ENCODE measurements at regions not wholly inside any gene's neighbourhood (a gene's known extent, or its start where the extent isn't known, plus 50 kb on each side); places are given as distances from the start of the nearest gene placed in this dataset.
"Not testable (repeated sequence)": the region's sequence is repeated elsewhere in the genome, so short reads cannot be mapped to it uniquely, and the experiment has no call there.

- DNase-seq (ENCODE audit: low read depth), result peak; percentile 9
Observed at GRCh38 chr1:37317870-37318467, 156.4 kb upstream of the ZC3H12A start.

GRCh38 chr1:37318490-37318889, 155.9 kb upstream of the ZC3H12A start:
- no peak for DNase-seq (ENCODE audit: low read depth)

- DNase-seq (ENCODE audit: low read depth), result no peak
Observed at GRCh38 chr1:37319284-37319683, 155.1 kb upstream of the ZC3H12A start.

- peak; percentile 16 for DNase-seq (ENCODE audit: low read depth)
Observed at GRCh38 chr1:37323486-37324377, 150.6 kb upstream of the ZC3H12A start.

GRCh38 chr1:37325010-37325409, 149.4 kb upstream of the ZC3H12A start:
- DNase-seq (ENCODE audit: low read depth), result no peak

GRCh38 chr1:37325509-37326437, 148.6 kb upstream of the ZC3H12A start:
- no peak for DNase-seq (ENCODE audit: low read depth)

GRCh38 chr1:37332126-37332525, 142.3 kb upstream of the ZC3H12A start:
- DNase-seq (ENCODE audit: low read depth), result no peak

- DNase-seq (ENCODE audit: low read depth), result no peak
Observed at GRCh38 chr1:37338658-37339057, 135.7 kb upstream of the ZC3H12A start.

- DNase-seq (ENCODE audit: low read depth), result no peak
Observed at GRCh38 chr1:37342736-37343135, 131.6 kb upstream of the ZC3H12A start.

- no peak for DNase-seq (ENCODE audit: low read depth)
Observed at GRCh38 chr1:37347104-37347649, 127.2 kb upstream of the ZC3H12A start.

GRCh38 chr1:37353871-37354270, 120.5 kb upstream of the ZC3H12A start:
- DNase-seq (ENCODE audit: low read depth), result no peak

- DNase-seq (ENCODE audit: low read depth), result no peak
Observed at GRCh38 chr1:37354876-37355650, 119.3 kb upstream of the ZC3H12A start.

- no peak for DNase-seq (ENCODE audit: low read depth)
Observed at GRCh38 chr1:37358992-37359391, 115.4 kb upstream of the ZC3H12A start.

GRCh38 chr1:37360011-37360410, 114.4 kb upstream of the ZC3H12A start:
- no peak for DNase-seq (ENCODE audit: low read depth)

GRCh38 chr1:37362594-37363385, 111.6 kb upstream of the ZC3H12A start:
- no peak for DNase-seq (ENCODE audit: low read depth)

- no peak for DNase-seq (ENCODE audit: low read depth)
Observed at GRCh38 chr1:37363535-37363934, 110.8 kb upstream of the ZC3H12A start.

- not testable (repeated sequence) for DNase-seq (ENCODE audit: low read depth)
Observed at GRCh38 chr1:37368665-37369315, 105.6 kb upstream of the ZC3H12A start.

- no peak for DNase-seq (ENCODE audit: low read depth)
Observed at GRCh38 chr1:37372302-37372701, 102.1 kb upstream of the ZC3H12A start.

- no peak for DNase-seq (ENCODE audit: low read depth)
Observed at GRCh38 chr1:37372711-37373110, 101.7 kb upstream of the ZC3H12A start.

- DNase-seq (ENCODE audit: low read depth), result no peak
Observed at GRCh38 chr1:37373413-37373812, 101.0 kb upstream of the ZC3H12A start.

Measured in Daoy (cell line).